GM10266 (cell line): ENCODE measurements at regions not wholly inside any gene's neighbourhood (a gene's known extent, or its start where the extent isn't known, plus 50 kb on each side); places are given as distances from the start of the nearest gene placed in this dataset.
"Not testable (repeated sequence)": the region's sequence is repeated elsewhere in the genome, so short reads cannot be mapped to it uniquely, and the experiment has no call there.

Source experiments
- DNase-seq: peaks from one replicate; pipeline ENCODE4 v3.0.0; 2012; ENCODE audit errors: extremely low spot score
- TF ChIP-seq, protein P1 (sequence below): IDR thresholded peaks from 2 replicates; pipeline ENCODE4 v1.5.1; 2012; ENCODE audit warnings: mild to moderate bottlenecking, low read depth; ENCODE audit not compliant: control insufficient read depth, insufficient read depth; ENCODE audit errors: missing control alignments

DNA sequence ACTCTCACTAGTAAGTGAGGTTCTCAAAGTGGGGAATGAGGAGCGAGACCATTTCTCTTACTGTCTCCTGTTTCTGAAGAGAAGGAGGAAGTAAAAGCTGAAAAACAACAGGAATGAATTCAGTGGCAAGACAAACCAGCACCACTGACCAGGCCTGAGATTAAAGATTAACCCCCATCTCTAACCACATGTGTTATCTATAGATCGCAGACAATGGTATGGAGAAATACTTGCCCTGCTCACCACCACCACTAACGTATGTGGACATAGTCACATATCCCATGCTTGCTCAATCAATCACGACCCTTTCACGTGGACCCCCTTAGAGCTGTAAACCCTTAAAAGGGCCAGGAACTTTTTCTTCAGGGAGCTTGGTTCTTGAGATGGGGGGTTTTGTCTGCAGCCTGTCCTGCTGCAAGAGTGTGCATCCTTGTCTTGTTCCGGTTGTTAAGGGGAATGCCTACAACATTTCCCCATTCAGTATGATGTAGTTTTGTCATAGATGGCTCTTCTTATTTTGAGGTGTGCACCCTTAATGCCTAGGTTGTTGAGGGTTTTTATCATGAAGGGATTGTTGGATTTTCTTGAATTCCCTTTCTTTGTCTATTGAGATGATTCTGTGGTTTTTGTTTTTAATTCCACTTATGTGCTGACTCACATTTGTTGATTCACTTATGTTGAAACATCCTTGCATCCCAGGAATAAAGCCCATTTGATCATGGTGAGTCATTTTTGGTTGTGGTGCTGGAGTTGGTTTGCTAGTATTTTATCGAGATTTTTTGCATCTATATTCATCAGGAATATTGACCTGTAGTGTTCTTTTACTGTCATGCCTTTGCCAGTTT is 698.8 kb upstream of the LMO3 start:
- DNase-seq: no peak
- TF ChIP-seq, protein P1, sequence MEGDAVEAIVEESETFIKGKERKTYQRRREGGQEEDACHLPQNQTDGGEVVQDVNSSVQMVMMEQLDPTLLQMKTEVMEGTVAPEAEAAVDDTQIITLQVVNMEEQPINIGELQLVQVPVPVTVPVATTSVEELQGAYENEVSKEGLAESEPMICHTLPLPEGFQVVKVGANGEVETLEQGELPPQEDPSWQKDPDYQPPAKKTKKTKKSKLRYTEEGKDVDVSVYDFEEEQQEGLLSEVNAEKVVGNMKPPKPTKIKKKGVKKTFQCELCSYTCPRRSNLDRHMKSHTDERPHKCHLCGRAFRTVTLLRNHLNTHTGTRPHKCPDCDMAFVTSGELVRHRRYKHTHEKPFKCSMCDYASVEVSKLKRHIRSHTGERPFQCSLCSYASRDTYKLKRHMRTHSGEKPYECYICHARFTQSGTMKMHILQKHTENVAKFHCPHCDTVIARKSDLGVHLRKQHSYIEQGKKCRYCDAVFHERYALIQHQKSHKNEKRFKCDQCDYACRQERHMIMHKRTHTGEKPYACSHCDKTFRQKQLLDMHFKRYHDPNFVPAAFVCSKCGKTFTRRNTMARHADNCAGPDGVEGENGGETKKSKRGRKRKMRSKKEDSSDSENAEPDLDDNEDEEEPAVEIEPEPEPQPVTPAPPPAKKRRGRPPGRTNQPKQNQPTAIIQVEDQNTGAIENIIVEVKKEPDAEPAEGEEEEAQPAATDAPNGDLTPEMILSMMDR: no peak

DNA sequence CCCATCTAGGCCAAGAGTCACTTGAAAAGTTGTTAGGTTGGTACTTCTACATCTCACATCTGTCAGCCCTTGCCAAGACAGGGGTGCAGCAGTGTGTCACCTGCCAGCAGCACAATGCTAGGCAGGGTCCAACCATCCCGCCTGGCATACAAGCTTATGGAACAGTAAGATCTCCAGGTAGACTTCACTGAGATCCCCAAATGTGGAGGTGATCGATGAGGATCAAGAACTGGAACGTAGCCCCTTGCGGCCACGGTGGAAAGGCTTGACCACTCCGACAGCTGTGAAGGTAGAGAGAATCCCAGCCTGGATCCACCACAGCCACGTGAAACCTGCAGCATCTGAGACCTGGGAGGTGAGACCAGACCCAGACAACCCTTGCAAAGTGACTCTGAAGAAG is 696.0 kb upstream of the LMO3 start:
- TF ChIP-seq, protein P1: no peak
- no peak for DNase-seq

DNA sequence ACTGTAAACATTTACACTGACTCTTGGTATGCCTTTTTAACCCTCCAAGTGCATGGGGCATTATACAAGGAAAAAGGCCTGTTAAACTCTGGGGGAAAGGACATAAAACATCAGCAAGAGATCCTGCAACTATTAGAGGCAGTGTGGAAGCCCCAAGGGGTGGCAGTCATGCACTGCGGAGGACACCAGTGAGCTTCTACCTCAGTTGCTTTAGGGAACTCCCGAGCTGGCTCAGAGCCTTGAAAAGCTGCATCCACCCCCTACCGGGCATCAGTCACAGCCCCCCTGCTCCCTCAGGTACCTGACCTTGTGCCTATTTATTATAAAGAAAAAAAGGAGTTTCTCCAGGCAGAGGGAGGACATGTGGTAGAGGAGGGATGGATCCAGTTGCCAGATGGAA is 695.6 kb upstream of the LMO3 start:
- no peak for DNase-seq
- TF ChIP-seq, protein P1: no peak

DNA sequence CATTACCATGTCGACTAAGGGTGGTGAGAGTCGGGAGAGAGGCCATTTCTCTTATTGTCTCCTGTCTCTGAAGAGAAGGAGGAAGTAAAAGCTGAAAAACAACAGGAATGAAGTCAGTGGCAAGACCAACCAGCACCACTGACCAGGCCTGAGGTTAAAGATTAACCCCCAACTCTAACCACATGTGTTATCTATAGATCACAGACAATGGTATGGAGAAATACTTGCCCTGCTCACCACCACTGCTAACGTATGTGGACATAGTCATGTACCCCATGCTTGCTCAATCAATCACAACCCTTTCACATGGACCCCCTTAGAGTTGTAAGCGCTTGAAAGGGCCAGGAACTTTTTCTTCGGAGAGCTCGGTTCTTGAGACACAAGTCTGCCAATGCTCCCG is 690.9 kb upstream of the LMO3 start:
- DNase-seq: no peak
- TF ChIP-seq, protein P1: no peak

DNA sequence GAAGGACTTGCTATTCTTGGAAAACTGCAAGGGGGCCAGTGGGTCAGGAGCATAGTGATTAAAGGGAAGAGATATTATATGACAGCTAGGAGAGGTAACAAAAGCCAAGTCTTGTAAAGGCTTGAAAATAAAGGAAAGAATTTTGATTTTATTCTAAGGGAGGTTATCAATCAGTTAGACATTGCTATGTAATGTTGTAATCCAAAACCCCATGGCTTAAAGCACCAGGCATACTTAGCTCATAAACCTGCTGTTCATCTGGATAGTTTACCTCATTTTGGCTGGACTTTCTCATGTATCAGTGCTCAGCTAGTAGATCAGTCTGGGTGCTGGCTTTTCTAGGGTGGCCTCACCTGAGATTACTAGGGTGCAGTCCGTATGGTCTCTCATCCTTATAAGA is 680.9 kb upstream of the LMO3 start:
- TF ChIP-seq, protein P1: no peak
- DNase-seq: no peak

DNA sequence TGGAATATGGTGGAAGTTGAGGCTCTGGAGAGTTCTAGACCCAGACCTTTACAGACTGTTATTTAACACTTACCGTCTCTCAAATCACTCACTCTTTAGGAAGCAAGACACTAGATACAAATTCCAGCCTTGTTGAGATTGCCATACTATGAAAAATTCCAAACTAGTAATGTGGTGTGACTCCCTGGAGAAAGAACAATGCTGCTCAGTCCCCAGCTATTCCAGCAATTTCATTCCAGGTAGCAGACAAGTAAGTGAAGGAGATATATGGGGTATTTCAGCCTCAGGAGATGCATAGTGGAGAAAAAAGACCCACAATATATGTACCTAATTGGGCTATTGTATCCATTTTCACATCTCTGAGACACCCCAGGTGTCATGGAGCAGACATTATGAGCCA is 678.9 kb upstream of the LMO3 start:
- TF ChIP-seq, protein P1: no peak

DNA sequence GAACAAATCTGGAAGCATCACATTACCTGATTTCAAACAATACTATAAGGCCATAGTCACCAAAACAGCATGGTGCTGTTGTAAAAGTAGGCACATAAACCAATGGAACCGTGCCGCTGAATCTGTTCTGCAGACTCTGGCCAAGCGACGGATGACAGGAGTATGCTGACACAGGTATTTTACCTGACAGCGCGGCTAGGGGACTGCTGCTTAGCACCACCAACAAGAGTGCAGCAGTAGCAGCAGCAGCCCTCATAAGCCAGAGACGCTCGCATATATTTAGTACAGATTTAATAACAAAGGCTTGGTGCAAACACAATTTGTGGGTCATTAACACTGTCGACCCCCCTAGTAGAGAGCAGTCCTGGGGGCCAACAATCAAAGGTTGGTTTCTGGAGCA is 677.6 kb upstream of the LMO3 start:
- TF ChIP-seq, protein P1: no peak
- DNase-seq: no peak

More for the DNA sequence above, 678.9 kb upstream of the LMO3 start:
- DNase-seq: no peak

DNA sequence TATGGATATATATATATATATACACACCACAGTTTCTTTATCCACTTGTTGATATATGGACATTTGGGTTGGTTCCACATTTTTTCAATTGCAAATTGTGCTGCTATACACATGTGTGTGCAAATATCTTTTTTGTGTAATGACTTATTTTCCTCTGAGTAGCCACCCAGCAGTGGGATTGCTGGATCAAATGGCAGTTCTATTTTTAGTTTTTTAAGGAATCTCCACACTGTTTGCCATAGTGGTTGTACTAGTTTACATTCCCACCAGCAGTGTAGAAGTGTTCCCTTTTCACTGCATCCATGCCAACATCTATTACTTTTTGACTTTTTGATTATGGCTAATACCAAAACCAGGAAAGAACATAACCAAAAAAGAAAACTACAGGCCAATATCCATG is 676.2 kb upstream of the LMO3 start:
- not testable (repeated sequence) for DNase-seq
